ENCODE measurements at regions not wholly inside any gene's neighbourhood (a gene's known extent, or its start where the extent isn't known, plus 50 kb on each side); places are given as distances from the start of the nearest gene placed in this dataset.

GRCh38 chr17:55996826-55997225, 156.4 kb upstream of the ANKFN1 start:
- TF ChIP-seq CTCF (IDR thresholded peaks at IDR 0.05) (no peak), POLR2A (IDR thresholded peaks at IDR 0.05) (no peak)

Measured in lower leg skin (tissue), 3 donors.